ENCODE measurements at regions not wholly inside any gene's neighbourhood (a gene's known extent, or its start where the extent isn't known, plus 50 kb on each side); places are given as distances from the start of the nearest gene placed in this dataset.

DNA sequence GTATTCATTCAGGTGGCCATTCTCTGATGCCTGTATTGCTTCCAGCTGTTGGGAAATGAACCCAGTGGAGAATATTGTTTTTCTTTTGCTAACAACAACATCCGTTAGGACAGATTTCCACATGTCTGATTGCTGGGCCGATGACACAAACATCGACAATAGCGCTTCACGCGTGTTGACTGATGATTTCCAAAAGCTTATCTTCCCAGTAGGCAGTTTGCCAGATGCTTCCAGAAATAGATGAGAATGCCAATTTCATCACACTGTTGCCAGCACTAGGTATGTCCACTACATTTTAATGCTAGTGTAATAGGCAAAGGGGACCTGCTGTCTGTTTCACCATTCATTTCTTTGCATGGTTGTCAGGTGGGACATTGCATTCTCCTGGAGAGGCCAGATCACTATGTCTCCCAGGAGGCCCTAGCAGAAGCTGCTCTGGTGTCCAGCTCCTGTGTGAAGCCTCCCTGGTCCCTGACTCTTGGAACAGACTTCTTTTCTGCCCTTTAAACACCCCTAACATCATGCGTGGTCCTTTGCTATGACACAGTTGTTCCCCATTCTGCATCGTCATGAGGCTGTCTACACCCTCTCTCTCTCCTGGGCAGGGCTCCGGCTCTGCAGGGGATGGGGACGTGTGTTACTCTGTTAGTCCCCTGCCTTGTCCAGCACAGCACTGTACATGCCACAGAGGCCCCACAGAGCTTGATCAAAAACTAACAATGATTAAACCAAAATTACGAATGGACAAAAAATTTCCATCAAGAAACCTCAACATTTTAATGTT lies 181.6 kb downstream of the CDH26 start:
- intact Hi-C loops (cut with DNase I) = no loop called here

DNA sequence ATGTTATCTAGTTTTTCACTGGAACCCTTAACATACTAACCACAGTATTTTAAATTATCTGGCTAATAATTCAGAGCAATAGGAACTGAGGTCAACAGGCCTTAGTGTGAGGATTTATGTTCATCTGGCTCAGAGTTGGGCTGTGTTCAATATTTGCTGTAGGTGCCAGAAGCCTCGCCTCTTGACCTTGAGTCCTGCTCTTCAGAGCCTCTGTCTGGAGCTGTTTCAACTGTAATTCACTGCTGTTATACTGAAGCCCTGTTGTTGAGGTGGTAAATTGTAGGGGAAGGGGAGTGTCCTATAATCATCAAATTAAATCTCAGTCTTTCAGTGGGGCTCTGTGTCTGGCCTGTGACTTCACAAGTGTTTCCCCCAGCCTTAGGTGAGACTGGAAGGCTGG lies 184.4 kb downstream of the CDH26 start:
- DNase-seq = no peak
- Histone ChIP-seq H3K27me3 (no peaks in the 10 kb centered on the region), H3K27ac (no peak overlapping the region), H3K9me3 (no peaks in the 10 kb centered on the region), H3K36me3 (no peaks in the 10 kb centered on the region), H3K4me3 (no peak overlapping the region), H3K4me1 (ENCODE audit: insufficient read depth) (peaks cover 4% of the 10 kb centered on the region)
- TF ChIP-seq EP300 (IDR thresholded peaks at IDR 0.05) (no peak), POLR2A (IDR thresholded peaks at IDR 0.05) (no peak)
- TF ChIP-seq, protein P1, sequence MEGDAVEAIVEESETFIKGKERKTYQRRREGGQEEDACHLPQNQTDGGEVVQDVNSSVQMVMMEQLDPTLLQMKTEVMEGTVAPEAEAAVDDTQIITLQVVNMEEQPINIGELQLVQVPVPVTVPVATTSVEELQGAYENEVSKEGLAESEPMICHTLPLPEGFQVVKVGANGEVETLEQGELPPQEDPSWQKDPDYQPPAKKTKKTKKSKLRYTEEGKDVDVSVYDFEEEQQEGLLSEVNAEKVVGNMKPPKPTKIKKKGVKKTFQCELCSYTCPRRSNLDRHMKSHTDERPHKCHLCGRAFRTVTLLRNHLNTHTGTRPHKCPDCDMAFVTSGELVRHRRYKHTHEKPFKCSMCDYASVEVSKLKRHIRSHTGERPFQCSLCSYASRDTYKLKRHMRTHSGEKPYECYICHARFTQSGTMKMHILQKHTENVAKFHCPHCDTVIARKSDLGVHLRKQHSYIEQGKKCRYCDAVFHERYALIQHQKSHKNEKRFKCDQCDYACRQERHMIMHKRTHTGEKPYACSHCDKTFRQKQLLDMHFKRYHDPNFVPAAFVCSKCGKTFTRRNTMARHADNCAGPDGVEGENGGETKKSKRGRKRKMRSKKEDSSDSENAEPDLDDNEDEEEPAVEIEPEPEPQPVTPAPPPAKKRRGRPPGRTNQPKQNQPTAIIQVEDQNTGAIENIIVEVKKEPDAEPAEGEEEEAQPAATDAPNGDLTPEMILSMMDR (IDR thresholded peaks at IDR 0.05) = no peak
- intact Hi-C loops (cut with DNase I) = no loop called here
- 24 to 50% (median 24%) methylated on average over 1 of the region's 1 CpG for WGBS, 3 donors

More for the DNA sequence above, 181.6 kb downstream of the CDH26 start:
- Histone ChIP-seq H3K4me3 (no peak overlapping the region), H3K4me1 (ENCODE audit: insufficient read depth) (peaks cover 4% of the 10 kb centered on the region), H3K36me3 (no peaks in the 10 kb centered on the region), H3K9me3 (no peaks in the 10 kb centered on the region), H3K27me3 (no peaks in the 10 kb centered on the region), H3K27ac (no peak overlapping the region)
- TF ChIP-seq EP300 (IDR thresholded peaks at IDR 0.05) (no peak), POLR2A (IDR thresholded peaks at IDR 0.05) (no peak)
- TF ChIP-seq, protein P1 (IDR thresholded peaks at IDR 0.05) = no peak
- DNase-seq = no peak
- WGBS, 3 donors = 39 to 64% (median 45%) methylated on average over 11 of the region's 11 CpGs

DNA sequence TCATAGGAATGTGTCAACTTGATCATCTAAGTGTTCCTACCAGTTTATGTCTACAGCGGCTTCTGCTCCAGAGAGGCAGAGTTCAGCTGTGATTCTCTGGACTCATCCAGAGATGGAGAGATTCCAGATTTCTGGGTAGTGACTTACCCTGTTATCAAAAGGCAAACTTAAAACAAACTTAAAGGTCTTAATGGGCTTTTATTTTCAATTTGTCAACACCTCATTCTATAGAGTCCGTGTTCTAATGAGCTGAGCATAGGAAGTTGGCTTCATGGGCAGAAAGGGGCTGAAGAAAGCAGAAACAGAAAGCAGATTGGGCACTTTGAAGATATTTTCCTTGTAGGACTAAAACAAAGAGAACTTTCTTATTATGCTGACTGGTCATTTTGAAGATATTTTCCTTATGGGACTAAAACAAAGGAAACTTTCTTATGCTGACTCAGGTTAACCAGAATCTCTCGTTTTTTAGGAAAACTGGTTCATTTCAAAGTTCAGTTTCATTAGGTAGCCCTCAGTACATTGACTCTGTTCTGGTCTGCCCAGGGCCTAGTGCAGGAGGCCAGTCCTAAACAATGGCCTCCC lies 185.1 kb downstream of the CDH26 start:
- H3K4me1 ChIP-seq (ENCODE audit: insufficient read depth) = peaks cover 4% of the 10 kb centered on the region
- 54 to 74% (median 59%) methylated on average over 3 of the region's 3 CpGs for WGBS, 3 donors

DNA sequence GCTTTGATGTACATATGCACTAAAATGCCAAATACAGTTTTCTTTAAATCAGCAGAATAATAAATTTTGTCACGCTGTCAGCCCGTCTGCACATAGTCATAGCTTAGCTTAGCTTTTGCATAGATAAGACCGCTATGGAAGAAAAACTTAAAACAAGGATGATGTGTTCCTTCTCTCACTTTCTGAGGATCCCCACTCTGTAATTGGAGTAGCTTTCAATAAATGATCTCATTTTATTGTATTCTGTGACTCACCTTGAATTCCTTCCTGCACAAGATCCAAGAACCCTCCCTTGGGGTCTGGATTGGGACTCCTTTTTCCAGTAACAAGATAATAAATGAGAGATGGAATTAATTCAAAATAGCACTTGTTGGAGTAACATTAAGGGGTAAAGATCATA lies 186.2 kb downstream of the CDH26 start:
- H3K27ac ChIP-seq = no peak overlapping the region
- DNase-seq = no peak
- intact Hi-C loops (cut with DNase I) = no loop called here
- TF ChIP-seq EP300 (IDR thresholded peaks at IDR 0.05) = no peak
- TF ChIP-seq POLR2A (IDR thresholded peaks at IDR 0.05) = no peak
- TF ChIP-seq, protein P1 (IDR thresholded peaks at IDR 0.05) = no peak
- no peaks in the 10 kb centered on the region for H3K27me3 ChIP-seq
- 81 to 83% (median 82%) methylated on average over 3 of the region's 3 CpGs for WGBS, 3 donors
- no peaks in the 10 kb centered on the region for H3K9me3 ChIP-seq
- no peak overlapping the region for H3K4me3 ChIP-seq
- H3K36me3 ChIP-seq = no peaks in the 10 kb centered on the region
- H3K4me1 ChIP-seq (ENCODE audit: insufficient read depth) = no peaks in the 10 kb centered on the region

More for the DNA sequence above, 185.1 kb downstream of the CDH26 start:
- Histone ChIP-seq H3K36me3 (no peaks in the 10 kb centered on the region), H3K27me3 (no peaks in the 10 kb centered on the region), H3K4me3 (no peak overlapping the region), H3K27ac (no peak overlapping the region), H3K9me3 (no peaks in the 10 kb centered on the region)
- intact Hi-C loops (cut with DNase I) = no loop called here
- TF ChIP-seq, protein P1 (IDR thresholded peaks at IDR 0.05) = no peak
- no peak for TF ChIP-seq POLR2A (IDR thresholded peaks at IDR 0.05)
- TF ChIP-seq EP300 (IDR thresholded peaks at IDR 0.05) = no peak
- DNase-seq = no peak
